ENCODE measurements at regions not wholly inside any gene's neighbourhood (a gene's known extent, or its start where the extent isn't known, plus 50 kb on each side); places are given as distances from the start of the nearest gene placed in this dataset.

- TF ChIP-seq BCL11A (tag by site-specific recombination; IDR thresholded peaks at IDR 0.05; ENCODE audit: low read depth) (no peak), ZFP3 (tag by site-specific recombination; IDR thresholded peaks at IDR 0.05; ENCODE audit: low read depth) (no peak), CTCF (tag by site-specific recombination; IDR thresholded peaks at IDR 0.05) (no peak), ZNF157 (tag by site-specific recombination; IDR thresholded peaks at IDR 0.05) (no peak), REST (tag by site-specific recombination; IDR thresholded peaks at IDR 0.05) (no peak), ZNF302 (tag by site-specific recombination; IDR thresholded peaks at IDR 0.05; ENCODE audit: low read depth) (no peak)
These were observed 121.9 kb downstream of the GJA1 start for GRCh38 chr6:121557146-121557940.
